ENCODE measurements at regions not wholly inside any gene's neighbourhood (a gene's known extent, or its start where the extent isn't known, plus 50 kb on each side); places are given as distances from the start of the nearest gene placed in this dataset.
"Not testable (repeated sequence)": the region's sequence is repeated elsewhere in the genome, so short reads cannot be mapped to it uniquely, and the experiment has no call there.

GRCh38 chr5:115751176-115751575 lies 65.3 kb downstream of the CDO1 start:
- H3K4me1 Mint-ChIP-seq: no peaks in the 10 kb centered on the region
- H3K4me3 Mint-ChIP-seq: no peak overlapping the region
- no peaks in the 10 kb centered on the region for H3K36me3 Mint-ChIP-seq
- peaks cover 40% of the 10 kb centered on the region for H3K27me3 Mint-ChIP-seq
- no peak overlapping the region for H3K27ac Mint-ChIP-seq
- H3K9me3 Mint-ChIP-seq: peaks cover 3% of the 10 kb centered on the region
- ATAC-seq: no peak

GRCh38 chr5:115749016-115749415 lies 67.4 kb downstream of the CDO1 start:
- no peak for ATAC-seq
- H3K27me3 Mint-ChIP-seq: peaks cover 28% of the 10 kb centered on the region
- H3K4me1 Mint-ChIP-seq: no peaks in the 10 kb centered on the region
- H3K27ac Mint-ChIP-seq: no peak overlapping the region
- H3K4me3 Mint-ChIP-seq: no peak overlapping the region
- H3K36me3 Mint-ChIP-seq: no peaks in the 10 kb centered on the region
- H3K9me3 Mint-ChIP-seq: peaks cover 12% of the 10 kb centered on the region

DNA sequence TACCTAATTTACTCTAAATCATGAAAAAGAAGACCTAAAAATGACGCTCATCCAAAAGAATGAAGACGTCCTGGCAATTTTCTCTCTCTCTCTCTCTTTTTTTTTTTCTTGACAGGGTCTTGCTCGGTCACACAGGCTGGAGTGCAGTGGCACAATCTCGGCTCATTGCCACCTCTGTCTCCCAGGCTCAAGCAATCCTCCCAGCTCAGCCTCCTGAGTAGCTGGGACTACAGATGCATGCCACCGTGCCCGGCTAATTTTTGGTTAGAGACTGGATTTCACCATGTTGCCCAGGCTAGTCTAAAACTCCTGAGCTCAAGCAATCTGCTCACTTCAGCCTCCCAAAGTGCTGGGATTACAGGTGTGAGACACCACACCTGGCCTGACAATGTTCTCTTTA lies 77.2 kb downstream of the CDO1 start:
- not testable (repeated sequence) for ATAC-seq, H3K4me3 Mint-ChIP-seq, H3K4me1 Mint-ChIP-seq, H3K27ac Mint-ChIP-seq, H3K36me3 Mint-ChIP-seq
- H3K9me3 Mint-ChIP-seq: peaks cover 13% of the 10 kb centered on the region
- peaks cover 51% of the 10 kb centered on the region for H3K27me3 Mint-ChIP-seq

- H3K4me3 Mint-ChIP-seq: no peak overlapping the region
- H3K9me3 Mint-ChIP-seq: peaks cover 11% of the 10 kb centered on the region
- H3K27ac Mint-ChIP-seq: no peak overlapping the region
- no peaks in the 10 kb centered on the region for H3K36me3 Mint-ChIP-seq
- ATAC-seq: no peak
- peaks cover 10% of the 10 kb centered on the region for H3K4me1 Mint-ChIP-seq
- peaks cover 54% of the 10 kb centered on the region for H3K27me3 Mint-ChIP-seq
Measured at GRCh38 chr5:115738830-115739229, 77.6 kb downstream of the CDO1 start.

GRCh38 chr5:115737452-115737851 lies 79.0 kb downstream of the CDO1 start:
- H3K9me3 Mint-ChIP-seq: peaks cover 6% of the 10 kb centered on the region
- ATAC-seq: no peak
- H3K4me1 Mint-ChIP-seq: peaks cover 21% of the 10 kb centered on the region
- no peaks in the 10 kb centered on the region for H3K36me3 Mint-ChIP-seq
- H3K4me3 Mint-ChIP-seq: no peak overlapping the region
- no peak overlapping the region for H3K27ac Mint-ChIP-seq
- peaks cover 52% of the 10 kb centered on the region for H3K27me3 Mint-ChIP-seq

DNA sequence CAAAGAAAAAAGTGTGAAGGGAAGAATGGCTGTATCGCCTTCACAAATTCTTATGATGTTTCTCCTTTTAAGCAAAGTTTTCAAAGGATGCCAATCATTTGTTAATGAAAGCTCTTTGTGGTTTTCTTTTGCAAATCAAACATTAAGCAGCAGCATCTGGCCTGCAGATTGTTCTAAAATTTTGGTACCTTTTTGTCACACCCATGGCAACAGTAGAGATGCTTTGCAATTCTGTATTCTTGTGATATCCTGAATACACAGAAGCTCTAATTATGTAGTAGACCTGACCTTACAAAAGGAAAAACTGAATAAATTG lies 79.8 kb downstream of the CDO1 start:
- Mint-ChIP-seq H3K9me3 (peaks cover 6% of the 10 kb centered on the region), H3K36me3 (no peaks in the 10 kb centered on the region), H3K27ac (no peak overlapping the region), H3K27me3 (peaks cover 45% of the 10 kb centered on the region), H3K4me1 (peaks cover 21% of the 10 kb centered on the region), H3K4me3 (no peak overlapping the region)
- no peak for ATAC-seq

- no peaks in the 10 kb centered on the region for H3K36me3 Mint-ChIP-seq
- no peak overlapping the region for H3K4me3 Mint-ChIP-seq
- H3K27me3 Mint-ChIP-seq: peaks cover 45% of the 10 kb centered on the region
- H3K27ac Mint-ChIP-seq: no peak overlapping the region
- H3K4me1 Mint-ChIP-seq: peaks cover 21% of the 10 kb centered on the region
- H3K9me3 Mint-ChIP-seq: peaks cover 6% of the 10 kb centered on the region
- ATAC-seq: no peak
Measured at GRCh38 chr5:115736004-115736689, 80.3 kb downstream of the CDO1 start.

DNA sequence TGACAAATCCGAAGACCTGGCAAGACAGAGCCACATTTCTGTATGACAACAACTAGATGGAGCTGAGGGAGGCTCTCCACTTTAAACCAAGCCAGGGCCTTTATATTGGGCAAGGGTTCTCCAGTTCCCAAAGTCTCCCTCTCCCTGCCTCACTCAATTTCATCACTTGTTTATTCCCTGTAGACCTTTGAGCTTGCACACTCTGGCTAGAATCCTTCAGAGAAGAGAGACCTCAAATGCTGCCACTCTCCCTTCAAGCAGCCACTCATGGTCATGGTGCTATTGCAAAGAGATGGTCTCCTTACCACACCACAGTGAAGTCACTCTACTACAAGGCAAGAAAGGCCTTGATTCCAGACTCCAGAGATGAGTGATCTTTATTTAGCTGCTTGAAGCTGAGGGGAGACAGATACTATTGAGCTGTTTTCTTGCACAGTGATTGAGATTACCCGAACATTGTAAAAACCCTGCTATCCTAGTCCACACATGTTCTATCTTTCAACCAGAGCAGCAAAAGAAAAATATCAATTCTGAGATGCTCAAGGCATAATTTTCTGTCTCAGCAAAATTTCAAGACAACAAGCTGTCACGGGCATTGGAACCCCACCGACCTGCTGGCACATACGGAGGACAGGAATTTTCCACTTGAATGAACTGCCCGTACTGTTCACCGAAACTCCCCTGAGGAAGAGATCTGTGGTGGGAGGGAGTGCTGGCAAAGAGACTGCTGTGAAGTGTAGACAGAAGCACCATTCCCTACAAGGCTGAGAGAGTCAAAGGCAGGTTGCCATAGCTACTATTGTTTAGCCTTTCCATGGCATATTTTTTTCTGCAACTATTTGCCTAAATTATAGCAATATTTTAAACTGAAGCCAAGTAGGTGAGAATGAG lies 81.1 kb downstream of the CDO1 start:
- H3K36me3 Mint-ChIP-seq: no peaks in the 10 kb centered on the region
- peaks cover 4% of the 10 kb centered on the region for H3K9me3 Mint-ChIP-seq
- no peak overlapping the region for H3K27ac Mint-ChIP-seq
- no peak overlapping the region for H3K4me3 Mint-ChIP-seq
- no peak for ATAC-seq
- peaks cover 45% of the 10 kb centered on the region for H3K27me3 Mint-ChIP-seq
- H3K4me1 Mint-ChIP-seq: peaks cover 21% of the 10 kb centered on the region

DNA sequence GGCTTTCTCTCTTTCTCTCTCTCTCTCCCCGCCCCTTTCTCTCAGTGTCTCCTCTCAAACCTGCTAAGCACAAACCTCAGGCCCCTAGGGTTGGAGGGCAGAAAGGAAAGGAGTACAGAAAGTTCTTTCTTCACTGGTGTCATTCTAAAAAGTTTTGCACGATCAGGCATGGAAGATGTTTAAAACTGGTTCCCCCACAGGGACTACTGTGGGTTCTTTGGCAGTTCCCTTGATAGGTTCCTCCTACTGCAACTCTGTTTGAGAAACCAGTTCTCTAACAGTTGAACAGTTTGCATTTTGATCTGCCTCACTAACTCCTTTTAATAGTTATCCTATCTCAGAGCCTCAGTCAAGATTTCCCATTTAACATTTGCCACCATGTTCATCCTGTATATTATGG lies 82.9 kb downstream of the CDO1 start:
- H3K9me3 Mint-ChIP-seq: no peaks in the 10 kb centered on the region
- no peak overlapping the region for H3K27ac Mint-ChIP-seq
- ATAC-seq: peak; percentile 53
- peaks cover 39% of the 10 kb centered on the region for H3K27me3 Mint-ChIP-seq
- H3K36me3 Mint-ChIP-seq: no peaks in the 10 kb centered on the region
- H3K4me3 Mint-ChIP-seq: no peak overlapping the region
- H3K4me1 Mint-ChIP-seq: peaks cover 21% of the 10 kb centered on the region

GRCh38 chr5:115732026-115732425 lies 84.4 kb downstream of the CDO1 start:
- no peaks in the 10 kb centered on the region for H3K9me3 Mint-ChIP-seq

GRCh38 chr5:115725522-115725921 lies 90.9 kb downstream of the CDO1 start:
- Mint-ChIP-seq H3K4me3 (no peak overlapping the region), H3K27me3 (peaks cover 20% of the 10 kb centered on the region), H3K27ac (no peak overlapping the region), H3K4me1 (no peaks in the 10 kb centered on the region), H3K36me3 (no peaks in the 10 kb centered on the region), H3K9me3 (no peaks in the 10 kb centered on the region)
- ATAC-seq: no peak

More at GRCh38 chr5:115732026-115732425, 84.4 kb downstream of the CDO1 start:
- ATAC-seq: no peak
- H3K27me3 Mint-ChIP-seq: peaks cover 32% of the 10 kb centered on the region
- peaks cover 21% of the 10 kb centered on the region for H3K4me1 Mint-ChIP-seq
- no peaks in the 10 kb centered on the region for H3K36me3 Mint-ChIP-seq
- no peak overlapping the region for H3K27ac Mint-ChIP-seq
- H3K4me3 Mint-ChIP-seq: no peak overlapping the region

DNA sequence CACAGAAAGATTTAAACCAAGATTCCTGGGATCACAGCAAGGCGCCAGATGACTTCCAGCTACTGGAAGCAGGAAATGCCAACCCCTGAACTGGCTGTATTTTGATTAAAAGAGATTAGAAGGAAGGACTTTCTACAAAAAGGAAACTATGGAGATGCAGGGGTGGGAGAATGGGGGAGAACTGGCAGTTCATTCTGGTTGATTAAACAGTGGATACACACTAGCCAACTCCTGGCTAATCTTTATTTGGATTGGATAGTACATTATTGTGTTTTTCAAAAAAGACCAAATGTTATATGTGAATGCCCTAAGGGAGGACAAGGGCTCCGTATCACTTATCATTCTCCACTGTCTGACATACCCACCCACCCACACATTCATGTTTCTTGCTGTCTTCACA lies 93.2 kb downstream of the CDO1 start:
- no peaks in the 10 kb centered on the region for H3K4me1 Mint-ChIP-seq
- no peaks in the 10 kb centered on the region for H3K36me3 Mint-ChIP-seq
- no peaks in the 10 kb centered on the region for H3K9me3 Mint-ChIP-seq
- H3K27me3 Mint-ChIP-seq: peaks cover 32% of the 10 kb centered on the region
- no peak for ATAC-seq
- no peak overlapping the region for H3K27ac Mint-ChIP-seq
- no peak overlapping the region for H3K4me3 Mint-ChIP-seq

DNA sequence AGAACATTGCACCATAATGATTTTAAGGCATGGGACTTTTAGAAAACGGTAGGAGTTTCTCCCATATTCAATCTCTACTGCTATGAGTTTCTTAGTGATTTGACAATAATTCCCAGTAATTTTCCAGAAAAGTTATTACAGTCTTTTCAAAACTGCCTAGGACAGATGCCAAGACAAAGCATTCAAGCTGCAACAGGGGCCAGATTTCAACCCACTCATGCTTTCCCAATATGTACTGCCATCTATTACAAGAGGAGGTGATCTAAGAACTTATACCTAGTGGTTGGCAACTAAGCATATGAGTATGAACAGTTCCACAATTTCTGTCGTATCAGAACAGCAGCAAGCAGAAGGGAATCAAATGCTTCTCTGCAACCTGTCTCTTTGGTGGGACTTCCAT lies 95.1 kb upstream of the TMED7 start:
- H3K36me3 Mint-ChIP-seq: no peaks in the 10 kb centered on the region
- peaks cover 32% of the 10 kb centered on the region for H3K27me3 Mint-ChIP-seq
- H3K4me1 Mint-ChIP-seq: no peaks in the 10 kb centered on the region
- no peak for ATAC-seq
- H3K27ac Mint-ChIP-seq: no peak overlapping the region
- H3K4me3 Mint-ChIP-seq: no peak overlapping the region
- H3K9me3 Mint-ChIP-seq: no peaks in the 10 kb centered on the region

- no peaks in the 10 kb centered on the region for H3K36me3 Mint-ChIP-seq
- no peak overlapping the region for H3K4me3 Mint-ChIP-seq
- peaks cover 29% of the 10 kb centered on the region for H3K27me3 Mint-ChIP-seq
- no peaks in the 10 kb centered on the region for H3K9me3 Mint-ChIP-seq
- ATAC-seq: no peak
- no peaks in the 10 kb centered on the region for H3K4me1 Mint-ChIP-seq
- H3K27ac Mint-ChIP-seq: no peak overlapping the region
Measured at GRCh38 chr5:115718927-115719326, 93.1 kb upstream of the TMED7 start.

DNA sequence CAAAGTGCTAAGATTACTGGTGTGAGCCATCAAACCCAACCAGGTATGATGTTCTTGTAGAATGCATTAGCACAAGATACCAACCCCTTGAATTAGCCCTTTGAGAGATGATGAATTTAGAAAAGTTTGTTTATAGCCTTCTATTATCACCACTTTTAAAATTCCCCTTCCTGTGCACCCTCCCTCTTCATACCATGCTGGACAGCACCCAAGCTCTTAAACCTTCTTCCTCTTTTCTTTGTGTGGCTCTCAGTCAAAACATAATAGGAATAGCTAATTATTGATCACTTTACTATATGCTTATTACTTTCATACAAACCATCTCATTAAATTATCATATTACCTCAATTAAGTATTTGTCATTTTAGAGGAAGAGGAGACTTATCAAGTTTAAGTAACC lies 87.6 kb upstream of the TMED7 start:
- H3K9me3 Mint-ChIP-seq: peaks cover 11% of the 10 kb centered on the region
- H3K27ac Mint-ChIP-seq: no peak overlapping the region
- peaks cover 28% of the 10 kb centered on the region for H3K27me3 Mint-ChIP-seq
- H3K4me3 Mint-ChIP-seq: no peak overlapping the region
- peaks cover 6% of the 10 kb centered on the region for H3K36me3 Mint-ChIP-seq
- H3K4me1 Mint-ChIP-seq: no peaks in the 10 kb centered on the region
- no peak for ATAC-seq

- Mint-ChIP-seq H3K4me1 (no peaks in the 10 kb centered on the region), H3K4me3 (no peak overlapping the region), H3K27me3 (peaks cover 19% of the 10 kb centered on the region), H3K27ac (no peak overlapping the region), H3K36me3 (peaks cover 6% of the 10 kb centered on the region), H3K9me3 (peaks cover 11% of the 10 kb centered on the region)
- no peak for ATAC-seq
Measured at GRCh38 chr5:115709585-115709984, 83.7 kb upstream of the TMED7 start.

All from stimulated activated memory B cell treated with anti-CD40 and anti-IgM and Interleukin-4, amounts not matched to agents 10 μg/mL and 1 μg/mL and 100 μg/mL, for 72 hours (primary cell).